HEK293 (cell line): ENCODE measurements at regions not wholly inside any gene's neighbourhood (a gene's known extent, or its start where the extent isn't known, plus 50 kb on each side); places are given as distances from the start of the nearest gene placed in this dataset.

Source experiments
- CTCF ChIP-seq: fragments of 450-650 bp; formaldehyde crosslinking; IDR thresholded peaks from 2 replicates; pipeline ENCODE4 v1.5.1; 2016; ENCODE audit warnings: missing biosample characterization, missing genetic modification characterization
- HOXA7 ChIP-seq: sonication (generic); formaldehyde crosslinking; IDR thresholded peaks from 2 replicates; pipeline ENCODE4 v1.8.1; 2022; ENCODE audit warnings: missing genetic modification reagents, borderline replicate concordance
- PATZ1 ChIP-seq: fragments of 450-650 bp; formaldehyde crosslinking; IDR thresholded peaks from 2 replicates; pipeline ENCODE4 v1.5.1; 2016; ENCODE audit warnings: missing biosample characterization, missing genetic modification characterization
- ZNF138 ChIP-seq: fragments of 450-650 bp; formaldehyde crosslinking; IDR thresholded peaks from 2 replicates; pipeline ENCODE4 v1.5.1; 2016; ENCODE audit warnings: missing biosample characterization, missing genetic modification characterization, borderline replicate concordance
- ZNF571 ChIP-seq: fragments of 450-650 bp; formaldehyde crosslinking; IDR thresholded peaks from 2 replicates; pipeline ENCODE4 v1.5.0; 2017; ENCODE audit warnings: missing biosample characterization, missing genetic modification characterization
- ZNF600 ChIP-seq: fragments of 450-650 bp; formaldehyde crosslinking; IDR thresholded peaks from 2 replicates; pipeline ENCODE4 v1.5.1; 2016; ENCODE audit warnings: missing biosample characterization, missing genetic modification characterization
- ZNF747 ChIP-seq: fragments of 450-650 bp; formaldehyde crosslinking; IDR thresholded peaks from 2 replicates; pipeline ENCODE4 v1.5.1; 2016; ENCODE audit warnings: missing biosample characterization, missing genetic modification characterization
- ZNF76 ChIP-seq: fragments of 450-650 bp; formaldehyde crosslinking; IDR thresholded peaks from 2 replicates; pipeline ENCODE4; 2016; ENCODE audit warnings: low read depth, missing biosample characterization, missing genetic modification characterization, borderline replicate concordance
- ZNF785 ChIP-seq: fragments of 450-650 bp; formaldehyde crosslinking; IDR thresholded peaks from 2 replicates; pipeline ENCODE4 v1.5.1; 2016; ENCODE audit warnings: missing biosample characterization, missing genetic modification characterization
- ZNF792 ChIP-seq: fragments of 450-650 bp; formaldehyde crosslinking; IDR thresholded peaks from 2 replicates; pipeline ENCODE4 v1.5.1; 2016; ENCODE audit warnings: missing biosample characterization, missing genetic modification characterization

- TF ChIP-seq CTCF (tag by site-specific recombination) (no peak), ZNF792 (tag by site-specific recombination) (no peak), ZNF747 (tag by site-specific recombination) (no peak), ZNF785 (tag by site-specific recombination) (no peak), HOXA7 (no peak), ZNF76 (tag by site-specific recombination) (no peak), ZNF600 (tag by site-specific recombination) (no peak), PATZ1 (tag by site-specific recombination) (no peak), ZNF138 (tag by site-specific recombination) (no peak), ZNF571 (tag by site-specific recombination) (no peak)
Measured at GRCh38 chrX:34223574-34223973, 91.5 kb upstream of the FAM47A start.
